ENCODE measurements at regions not wholly inside any gene's neighbourhood (a gene's known extent, or its start where the extent isn't known, plus 50 kb on each side); places are given as distances from the start of the nearest gene placed in this dataset.

- intact Hi-C loops (cut with DNase I), result loop anchor here in 1 of 2 donors (5.0 kb wide), 1 partner anchor 1152 kb away; no protein-coding TSS in a partner anchor
- peaks cover 0 to 8% (median 0%) of the 10 kb centered on the region in 3 donors for H3K27me3 ChIP-seq (ENCODE audit: insufficient read depth in 3 of 3, low read length in 2 of 3)
- 68 to 76% (median 73%) methylated on average over 16 to 17 of the region's 17 CpGs for WGBS, 3 donors
- no peaks in the 10 kb centered on the region for H3K36me3 ChIP-seq (ENCODE audit: insufficient read depth in 1 of 2, low read depth in 1 of 2)
- H3K4me3 ChIP-seq, result no peak overlapping the region
- H3K27ac ChIP-seq, result no peak overlapping the region
- no peaks in the 10 kb centered on the region for H3K4me1 ChIP-seq
- DNase-seq, result peak in 1 of 2 donors; percentile 46
- no peaks in the 10 kb centered on the region for H3K9me3 ChIP-seq
- TF ChIP-seq, protein P1, sequence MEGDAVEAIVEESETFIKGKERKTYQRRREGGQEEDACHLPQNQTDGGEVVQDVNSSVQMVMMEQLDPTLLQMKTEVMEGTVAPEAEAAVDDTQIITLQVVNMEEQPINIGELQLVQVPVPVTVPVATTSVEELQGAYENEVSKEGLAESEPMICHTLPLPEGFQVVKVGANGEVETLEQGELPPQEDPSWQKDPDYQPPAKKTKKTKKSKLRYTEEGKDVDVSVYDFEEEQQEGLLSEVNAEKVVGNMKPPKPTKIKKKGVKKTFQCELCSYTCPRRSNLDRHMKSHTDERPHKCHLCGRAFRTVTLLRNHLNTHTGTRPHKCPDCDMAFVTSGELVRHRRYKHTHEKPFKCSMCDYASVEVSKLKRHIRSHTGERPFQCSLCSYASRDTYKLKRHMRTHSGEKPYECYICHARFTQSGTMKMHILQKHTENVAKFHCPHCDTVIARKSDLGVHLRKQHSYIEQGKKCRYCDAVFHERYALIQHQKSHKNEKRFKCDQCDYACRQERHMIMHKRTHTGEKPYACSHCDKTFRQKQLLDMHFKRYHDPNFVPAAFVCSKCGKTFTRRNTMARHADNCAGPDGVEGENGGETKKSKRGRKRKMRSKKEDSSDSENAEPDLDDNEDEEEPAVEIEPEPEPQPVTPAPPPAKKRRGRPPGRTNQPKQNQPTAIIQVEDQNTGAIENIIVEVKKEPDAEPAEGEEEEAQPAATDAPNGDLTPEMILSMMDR (IDR thresholded peaks at IDR 0.05), result no peak
- ATAC-seq, result no peak
Measured at GRCh38 chr22:49024775-49025440, 802.8 kb downstream of the BRD1 start.

GRCh38 chr22:49023879-49024774 is 803.5 kb downstream of the BRD1 start:
- Histone ChIP-seq H3K4me1 (no peaks in the 10 kb centered on the region), H3K9me3 (no peaks in the 10 kb centered on the region), H3K27ac (no peak overlapping the region), H3K36me3 (ENCODE audit: insufficient read depth in 1 of 2, low read depth in 1 of 2) (no peaks in the 10 kb centered on the region), H3K4me3 (no peak overlapping the region), H3K27me3 (ENCODE audit: insufficient read depth in 3 of 3, low read length in 2 of 3) (peaks cover 0 to 8% (median 0%) of the 10 kb centered on the region in 3 donors)
- WGBS, 3 donors, result 74 to 77% (median 75%) methylated on average over 35 to 38 of the region's 38 CpGs
- DNase-seq (peak in 1 of 2 donors; percentile 17), ATAC-seq (no peak)
- TF ChIP-seq, protein P1 (IDR thresholded peaks at IDR 0.05), result no peak
- intact Hi-C loops (cut with DNase I), result no loop called here

DNA sequence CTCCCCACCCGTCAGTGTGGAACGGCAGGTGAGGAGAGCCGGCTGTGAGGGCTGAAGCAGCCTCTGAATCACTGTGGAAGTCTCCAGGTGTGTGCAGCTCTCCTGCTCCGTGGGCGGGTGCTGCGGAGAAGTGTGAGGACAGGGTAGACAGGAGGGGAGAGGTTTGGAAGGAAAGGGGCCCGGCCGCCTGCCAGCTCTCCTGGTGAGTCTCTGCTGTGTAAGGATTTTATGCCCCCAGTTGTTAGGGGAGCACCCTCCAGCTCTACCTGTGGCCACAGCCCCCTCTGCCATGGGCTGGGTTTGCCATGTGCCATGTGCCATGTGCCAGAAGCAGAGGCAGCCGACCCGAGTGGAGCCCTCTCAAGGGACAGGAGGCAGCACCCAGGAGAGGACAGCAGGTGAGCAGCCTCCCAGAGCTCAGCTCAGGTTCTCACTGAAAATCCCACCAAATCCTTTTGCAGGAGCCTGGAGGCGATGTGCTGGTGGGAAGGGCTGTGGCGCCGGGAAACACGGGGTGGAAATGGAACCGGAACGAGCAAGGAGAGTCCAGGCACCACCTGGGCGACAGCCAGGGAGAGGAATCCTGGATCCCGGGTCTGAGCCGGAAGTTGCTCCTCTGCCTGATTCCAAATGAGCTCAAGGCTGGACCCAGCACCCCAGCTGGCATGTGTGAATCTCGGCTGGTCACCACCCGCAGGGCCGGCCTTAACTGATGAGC is 804.4 kb downstream of the BRD1 start:
- H3K4me3 ChIP-seq, result no peak overlapping the region
- H3K9me3 ChIP-seq, result no peaks in the 10 kb centered on the region
- 61 to 64% (median 62%) methylated on average over 22 of the region's 22 CpGs for WGBS, 3 donors
- ATAC-seq (no peak), DNase-seq (peak in 1 of 2 donors; percentile 42)
- H3K27ac ChIP-seq, result no peak overlapping the region
- no peaks in the 10 kb centered on the region for H3K36me3 ChIP-seq (ENCODE audit: insufficient read depth in 1 of 2, low read depth in 1 of 2)
- no peaks in the 10 kb centered on the region for H3K4me1 ChIP-seq
- peaks cover 0 to 8% (median 0%) of the 10 kb centered on the region in 3 donors for H3K27me3 ChIP-seq (ENCODE audit: insufficient read depth in 3 of 3, low read length in 2 of 3)
- TF ChIP-seq, protein P1 (IDR thresholded peaks at IDR 0.05), result no peak
- intact Hi-C loops (cut with DNase I), result no loop called here

DNA sequence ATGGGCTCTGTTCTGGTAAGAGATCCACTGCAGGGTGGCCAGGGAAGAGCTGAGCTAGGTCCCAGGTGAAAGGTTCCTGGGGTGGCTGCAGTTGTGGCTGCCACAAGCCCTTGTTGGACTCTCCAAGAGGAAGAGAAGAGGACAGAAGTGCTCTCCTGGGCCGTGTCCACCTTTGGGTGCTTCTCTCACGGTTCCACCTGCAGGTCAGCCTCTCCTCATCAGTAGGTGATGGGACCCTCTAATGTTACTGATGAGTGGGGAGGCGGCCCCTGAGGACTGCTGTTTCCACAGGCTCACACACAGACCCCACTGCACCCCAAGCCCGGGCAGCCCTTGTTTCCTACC is 804.9 kb downstream of the BRD1 start:
- WGBS, 3 donors, result 84 to 92% (median 84%) methylated on average over 4 of the region's 4 CpGs
- no peaks in the 10 kb centered on the region for H3K36me3 ChIP-seq (ENCODE audit: insufficient read depth in 1 of 2, low read depth in 1 of 2)
- no peaks in the 10 kb centered on the region for H3K4me1 ChIP-seq
- DNase-seq, result peak in 1 of 2 donors; percentile 25
- no peak for ATAC-seq
- peaks cover 0 to 8% (median 0%) of the 10 kb centered on the region in 3 donors for H3K27me3 ChIP-seq (ENCODE audit: insufficient read depth in 3 of 3, low read length in 2 of 3)
- TF ChIP-seq, protein P1 (IDR thresholded peaks at IDR 0.05), result no peak
- H3K27ac ChIP-seq, result no peak overlapping the region
- no peak overlapping the region for H3K4me3 ChIP-seq
- intact Hi-C loops (cut with DNase I), result no loop called here
- H3K9me3 ChIP-seq, result no peaks in the 10 kb centered on the region

Measured in psoas muscle (tissue), 7 donors.